GM19463 (cell line): ENCODE measurements at regions not wholly inside any gene's neighbourhood (a gene's known extent, or its start where the extent isn't known, plus 50 kb on each side); places are given as distances from the start of the nearest gene placed in this dataset.
"Not testable (repeated sequence)": the region's sequence is repeated elsewhere in the genome, so short reads cannot be mapped to it uniquely, and the experiment has no call there.

Source experiments
- ATAC-seq: cut with Tn5 transposase; IDR thresholded peaks from one replicate; pipeline ENCODE4 v1.9.1; 2021; ENCODE audit warnings: mild to moderate bottlenecking, moderate library complexity; ENCODE audit not compliant: unreplicated experiment

GRCh38 chr2:75432761-75433361 is 127.9 kb downstream of the EVA1A start:
- ATAC-seq, result peak; percentile 78

GRCh38 chr2:75431763-75432162 is 129.0 kb downstream of the EVA1A start:
- peak; percentile 51 for ATAC-seq

- no peak for ATAC-seq
Measured at GRCh38 chr2:75431276-75431675, 129.5 kb downstream of the EVA1A start.

GRCh38 chr2:75430449-75430848 is 130.3 kb downstream of the EVA1A start:
- ATAC-seq, result not testable (repeated sequence)

- ATAC-seq, result no peak
Measured at GRCh38 chr2:75428646-75429443, 131.9 kb downstream of the EVA1A start.

- ATAC-seq, result no peak
Measured at GRCh38 chr2:75428060-75428459, 132.7 kb downstream of the EVA1A start.

GRCh38 chr2:75424936-75425619 is 135.7 kb downstream of the EVA1A start:
- ATAC-seq, result no peak

- no peak for ATAC-seq
Measured at GRCh38 chr2:75421986-75422385, 138.8 kb downstream of the EVA1A start.

- peak; percentile 58 for ATAC-seq
Measured at GRCh38 chr2:75416420-75417342, 144.1 kb downstream of the EVA1A start.

- ATAC-seq, result no peak
Measured at GRCh38 chr2:75415731-75416130, 145.0 kb downstream of the EVA1A start.

- no peak for ATAC-seq
Measured at GRCh38 chr2:75415111-75415626, 145.6 kb downstream of the EVA1A start.

GRCh38 chr2:75411574-75411973 is 149.2 kb downstream of the EVA1A start:
- no peak for ATAC-seq

- ATAC-seq, result no peak
Measured at GRCh38 chr2:75410702-75411101, 150.0 kb downstream of the EVA1A start.

- no peak for ATAC-seq
Measured at GRCh38 chr2:75408771-75409170, 152.0 kb downstream of the EVA1A start.

- no peak for ATAC-seq
Measured at GRCh38 chr2:75407038-75407530, 153.7 kb downstream of the EVA1A start.

- no peak for ATAC-seq
Measured at GRCh38 chr2:75406131-75406581, 154.6 kb downstream of the EVA1A start.

GRCh38 chr2:75405000-75405399 is 155.7 kb downstream of the EVA1A start:
- no peak for ATAC-seq

- peak; percentile 94 for ATAC-seq
Measured at GRCh38 chr2:75403991-75404428, 156.7 kb downstream of the EVA1A start.

- ATAC-seq, result no peak
Measured at GRCh38 chr2:75396314-75396713, 164.4 kb downstream of the EVA1A start.

GRCh38 chr2:75394764-75395163 is 166.0 kb downstream of the EVA1A start:
- ATAC-seq, result not testable (repeated sequence)
